Urothelium cell line (cell line): ENCODE measurements at regions not wholly inside any gene's neighbourhood (a gene's known extent, or its start where the extent isn't known, plus 50 kb on each side); places are given as distances from the start of the nearest gene placed in this dataset.
"Not testable (repeated sequence)": the region's sequence is repeated elsewhere in the genome, so short reads cannot be mapped to it uniquely, and the experiment has no call there.

Experiments used
- DNase-seq: peaks from one replicate; pipeline ENCODE4 v3.0.0; 2011; ENCODE audit warnings: low spot score, mixed read lengths
- FAIRE-seq: peaks from 2 replicates; lab custom pipeline; 2011; peaks lifted over from hg19 to GRCh38; lab: Jason Lieb, UNC

DNA sequence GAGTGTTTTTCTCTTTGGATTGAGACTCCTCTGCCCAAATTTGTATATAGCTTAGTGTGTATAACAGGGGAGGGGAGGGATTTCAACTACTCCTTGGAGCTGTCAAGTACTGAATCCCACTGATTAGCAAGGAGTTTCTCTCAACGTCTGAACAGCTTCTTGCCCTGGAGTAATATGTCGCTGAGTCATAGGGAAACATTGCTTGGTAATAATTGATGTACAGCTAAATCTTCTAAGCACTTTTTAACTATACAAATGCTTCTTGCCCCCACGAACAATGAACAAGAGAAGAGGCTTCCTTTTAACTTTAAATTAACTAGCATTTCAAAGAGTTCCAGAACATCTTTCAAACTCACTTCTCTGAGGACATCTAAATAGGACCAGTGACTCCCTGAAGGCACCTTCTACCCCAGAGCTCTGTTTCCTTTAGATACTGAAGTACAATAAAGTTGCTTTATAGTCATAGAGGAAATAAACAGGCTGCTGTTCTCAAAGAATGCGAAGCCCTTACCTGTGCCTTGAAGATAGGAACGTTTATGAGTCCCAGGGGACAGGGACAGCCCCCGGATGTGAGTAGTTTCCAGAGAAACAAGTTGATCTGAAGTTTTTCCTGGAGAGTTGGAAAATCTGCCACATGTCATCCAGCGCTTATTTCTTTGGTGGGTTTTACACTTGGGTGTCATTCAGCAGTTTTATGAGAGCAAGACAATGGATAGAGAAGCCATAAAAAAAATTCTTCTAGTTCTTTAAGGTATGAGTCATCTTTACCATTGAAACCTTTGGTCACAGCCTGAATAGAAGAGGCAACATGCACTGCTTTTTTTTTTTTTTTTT, 462.5 kb upstream of the BTBD3 start:
- DNase-seq (peak; percentile 84), FAIRE-seq (no peak)

GRCh38 chr20:11457488-11457887, 460.2 kb upstream of the BTBD3 start:
- FAIRE-seq: peak; percentile 42
- DNase-seq: no peak

- no peak for FAIRE-seq
Observed at GRCh38 chr20:11459090-11459890, 458.4 kb upstream of the BTBD3 start.

GRCh38 chr20:11467436-11467835, 450.3 kb upstream of the BTBD3 start:
- no peak for FAIRE-seq
- DNase-seq: no peak

More at GRCh38 chr20:11459090-11459890, 458.4 kb upstream of the BTBD3 start:
- DNase-seq: no peak

DNA sequence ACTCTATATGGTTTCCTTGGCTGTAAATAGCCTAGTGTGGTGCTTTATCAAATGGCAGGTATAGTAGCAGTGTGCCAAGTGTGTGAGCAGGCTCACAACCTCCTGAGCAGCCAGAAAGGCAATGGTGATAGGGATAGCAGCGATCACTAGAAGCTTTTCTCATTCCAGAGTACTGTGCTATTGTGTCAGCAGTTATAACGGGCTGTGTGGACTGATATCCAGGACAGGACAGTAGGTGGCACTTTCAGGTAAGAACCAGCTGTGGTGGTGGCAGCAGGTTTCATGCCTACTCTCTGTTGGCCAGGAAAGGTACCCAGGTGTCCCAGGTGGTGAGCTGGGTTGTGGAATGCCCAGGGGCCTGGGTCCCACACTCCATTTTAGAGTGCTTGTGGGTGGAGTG, 448.8 kb upstream of the BTBD3 start:
- DNase-seq (no peak), FAIRE-seq (no peak)

- DNase-seq (no peak), FAIRE-seq (no peak)
Observed at GRCh38 chr20:11469795-11470435, 447.8 kb upstream of the BTBD3 start.

DNA sequence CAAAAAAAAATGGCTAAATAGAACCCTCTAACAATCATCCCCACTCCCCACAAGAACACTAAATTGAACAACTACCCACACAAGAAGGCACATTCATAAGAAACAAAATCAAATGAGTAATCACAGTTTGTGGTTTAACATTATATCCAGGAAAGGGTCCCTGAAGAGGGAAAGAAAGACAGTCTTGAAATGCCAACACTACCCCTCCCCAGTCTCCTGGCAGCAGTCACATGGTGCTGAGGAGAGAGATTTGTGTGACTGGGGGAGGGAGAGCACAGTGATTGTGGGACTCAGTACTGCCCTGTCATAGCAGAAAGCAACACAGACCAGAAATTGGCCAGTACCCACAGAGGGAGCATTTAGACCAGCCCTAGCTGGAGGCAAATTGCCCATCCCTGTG, 443.7 kb upstream of the BTBD3 start:
- peak; percentile 36 for DNase-seq
- FAIRE-seq: peak; percentile 9

GRCh38 chr20:11483697-11484096, 434.0 kb upstream of the BTBD3 start:
- no peak for FAIRE-seq
- no peak for DNase-seq

DNA sequence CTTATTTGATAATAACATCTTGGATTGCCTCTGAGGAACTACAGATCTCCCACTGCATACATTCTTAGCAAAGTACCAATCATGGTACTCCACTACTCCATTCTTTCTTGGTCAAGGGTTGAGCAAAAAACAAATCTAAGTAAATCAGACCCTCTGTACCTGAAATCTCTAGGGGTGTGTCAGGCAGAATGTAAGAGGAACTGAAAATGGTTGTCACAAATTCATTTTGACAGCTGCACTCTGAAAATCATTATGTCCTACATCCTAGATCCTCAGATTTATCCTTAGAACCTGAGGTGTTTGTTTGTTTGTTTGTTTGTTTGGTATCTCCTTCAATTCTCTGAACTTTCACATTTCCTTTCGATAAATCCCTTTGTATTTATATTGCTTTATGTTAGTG, 433.2 kb upstream of the BTBD3 start:
- FAIRE-seq: no peak
- DNase-seq: no peak

- FAIRE-seq (no peak), DNase-seq (no peak)
Observed at GRCh38 chr20:11492386-11492785, 425.3 kb upstream of the BTBD3 start.

GRCh38 chr20:11492846-11493245, 424.8 kb upstream of the BTBD3 start:
- FAIRE-seq (no peak), DNase-seq (no peak)

DNA sequence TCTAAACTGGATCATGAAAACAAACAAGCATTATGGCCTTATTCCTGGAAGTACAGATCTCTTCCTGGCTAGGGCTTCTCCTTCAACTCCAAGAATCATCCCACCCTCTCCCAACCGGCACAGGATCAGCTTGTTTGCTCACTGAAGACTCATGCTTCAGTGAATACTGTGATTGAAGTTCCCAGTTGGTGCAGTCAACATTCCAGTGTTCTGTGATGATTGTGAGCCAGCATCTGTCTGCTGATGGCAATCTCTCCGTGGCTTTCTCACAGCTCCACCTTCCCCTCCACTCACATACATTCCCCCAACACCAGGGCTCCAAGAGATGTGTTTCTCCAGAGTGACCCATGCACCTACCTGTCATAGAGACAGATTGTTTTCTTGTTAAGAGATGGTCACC, 421.3 kb upstream of the BTBD3 start:
- DNase-seq (no peak), FAIRE-seq (no peak)

DNA sequence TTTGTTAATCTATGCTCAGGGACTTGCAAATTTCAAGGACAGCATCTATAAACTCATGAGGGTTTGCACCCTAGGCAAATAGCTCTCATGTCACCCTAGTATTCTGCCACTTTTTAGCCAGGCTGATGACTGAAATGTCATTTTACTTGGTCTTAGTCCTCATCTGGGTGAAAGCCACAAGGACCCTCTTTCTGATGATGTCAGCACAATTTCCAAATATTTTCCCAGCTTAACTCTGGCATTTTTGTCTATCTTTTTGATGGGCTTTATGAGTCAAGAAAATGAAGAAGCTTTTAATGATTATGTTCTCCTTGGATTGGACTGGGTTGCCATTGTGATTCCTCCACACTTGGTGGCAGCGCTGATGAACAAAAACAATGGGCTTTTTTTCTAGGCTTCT, 420.1 kb upstream of the BTBD3 start:
- no peak for DNase-seq
- no peak for FAIRE-seq

DNA sequence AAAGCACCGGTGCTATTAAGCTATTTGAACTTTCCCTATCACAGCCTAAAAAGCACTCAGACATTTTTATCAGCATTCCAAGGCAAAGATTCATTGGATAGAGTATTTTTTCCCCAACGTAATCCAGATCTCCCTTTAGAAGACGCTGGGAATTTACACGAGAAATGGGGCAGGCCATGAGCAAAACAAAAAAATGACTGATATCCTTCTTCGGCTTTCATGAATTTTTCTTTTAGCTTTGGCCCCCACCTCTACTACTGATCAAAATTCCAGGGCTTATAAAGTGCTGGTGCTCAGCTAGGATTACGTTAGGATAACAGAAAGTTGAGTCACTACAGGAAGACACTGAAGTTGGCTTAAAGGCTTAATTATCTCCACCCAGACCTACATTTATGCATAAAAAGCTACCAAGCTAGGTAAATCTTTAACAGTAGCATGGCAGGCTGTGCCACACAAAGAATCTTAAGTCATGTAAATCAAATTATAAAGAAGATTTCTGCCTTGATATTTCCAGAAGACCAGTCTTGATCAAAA, 418.5 kb upstream of the BTBD3 start:
- DNase-seq: no peak
- FAIRE-seq: no peak

- DNase-seq (no peak), FAIRE-seq (no peak)
Observed at GRCh38 chr20:11502061-11502460, 415.6 kb upstream of the BTBD3 start.

DNA sequence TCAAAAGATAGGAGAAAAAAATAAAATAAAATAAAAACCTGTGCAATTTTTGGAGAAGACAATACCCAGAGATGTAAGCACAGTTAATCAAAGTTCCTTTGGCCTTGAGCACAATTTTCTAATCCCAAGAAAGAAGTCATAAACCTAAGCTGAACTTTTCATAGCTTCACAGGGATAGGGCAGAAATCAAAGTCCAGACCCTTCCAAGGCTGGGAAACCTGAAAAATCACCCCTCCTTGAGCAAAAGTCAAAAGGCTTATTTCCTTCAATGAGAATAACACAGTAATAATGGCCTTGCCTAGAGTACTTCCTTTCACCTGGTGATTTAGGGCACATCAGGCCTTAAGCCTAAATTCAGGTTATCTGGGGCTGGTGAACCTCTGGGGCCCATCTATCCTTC, 415.0 kb upstream of the BTBD3 start:
- DNase-seq: no peak
- FAIRE-seq: no peak

DNA sequence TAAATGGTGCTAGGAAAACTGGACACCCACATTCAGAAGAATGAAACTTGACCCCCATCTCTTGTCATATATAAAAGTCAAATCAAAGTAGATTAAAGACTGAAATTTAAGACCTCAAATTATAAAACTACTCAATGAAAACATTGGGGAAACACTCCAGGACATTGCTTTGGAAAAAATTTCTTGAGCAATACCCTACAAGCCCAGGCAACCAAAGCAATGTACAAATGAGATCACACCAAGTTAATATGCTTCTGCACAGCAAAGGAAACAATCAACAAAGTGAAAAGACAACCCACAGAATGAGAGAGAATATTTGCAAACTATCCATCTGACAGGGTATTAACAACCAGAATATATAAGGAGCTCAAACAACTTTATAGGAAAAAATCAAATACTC, 407.9 kb upstream of the BTBD3 start:
- no peak for DNase-seq

DNA sequence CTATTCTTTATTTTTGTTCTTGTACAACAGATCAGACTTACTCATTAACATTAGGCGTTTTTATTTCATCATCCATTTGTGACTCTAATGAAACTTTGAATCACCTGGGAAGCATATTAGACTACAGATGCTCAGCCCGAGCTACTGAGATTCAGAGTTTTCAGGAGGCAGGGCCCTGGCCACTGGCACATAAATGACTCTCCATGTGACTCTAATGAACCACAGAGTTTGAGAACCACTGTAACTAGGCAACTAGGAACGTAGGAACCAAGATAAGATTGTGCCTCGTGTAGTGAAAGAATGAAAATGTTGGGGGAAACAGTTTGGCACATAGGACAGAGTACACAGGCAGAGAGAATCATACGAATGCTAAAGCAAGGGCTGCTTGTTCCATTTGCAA, 405.9 kb upstream of the BTBD3 start:
- FAIRE-seq: no peak
- DNase-seq: no peak

More for the DNA sequence above, 407.9 kb upstream of the BTBD3 start:
- FAIRE-seq: no peak

DNA sequence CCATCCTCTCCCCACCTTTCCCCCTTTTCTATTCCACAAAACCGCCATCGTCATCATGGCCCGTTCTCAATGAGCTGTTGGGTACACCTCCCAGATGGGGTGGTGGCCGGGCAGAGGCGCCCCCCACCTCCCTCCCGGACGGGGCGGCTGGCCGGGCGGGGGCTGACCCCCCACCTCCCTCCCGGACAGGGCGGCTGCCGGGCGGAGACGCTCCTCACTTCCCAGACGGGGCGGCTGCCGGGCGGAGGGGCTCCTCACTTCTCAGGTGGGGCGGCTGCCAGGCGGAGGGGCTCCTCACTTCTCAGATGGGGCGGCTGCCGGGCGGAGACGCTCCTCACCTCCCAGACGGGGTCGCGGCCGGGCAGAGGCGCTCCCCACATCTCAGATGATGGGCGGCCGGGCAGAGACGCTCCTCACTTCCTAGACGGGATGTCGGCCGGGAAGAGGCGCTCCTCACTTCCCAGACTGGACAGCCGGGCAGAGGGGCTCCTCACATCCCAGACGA, 404.4 kb upstream of the BTBD3 start:
- not testable (repeated sequence) for FAIRE-seq, DNase-seq

- no peak for DNase-seq
- no peak for FAIRE-seq
Observed at GRCh38 chr20:11516448-11516847, 401.2 kb upstream of the BTBD3 start.

DNA sequence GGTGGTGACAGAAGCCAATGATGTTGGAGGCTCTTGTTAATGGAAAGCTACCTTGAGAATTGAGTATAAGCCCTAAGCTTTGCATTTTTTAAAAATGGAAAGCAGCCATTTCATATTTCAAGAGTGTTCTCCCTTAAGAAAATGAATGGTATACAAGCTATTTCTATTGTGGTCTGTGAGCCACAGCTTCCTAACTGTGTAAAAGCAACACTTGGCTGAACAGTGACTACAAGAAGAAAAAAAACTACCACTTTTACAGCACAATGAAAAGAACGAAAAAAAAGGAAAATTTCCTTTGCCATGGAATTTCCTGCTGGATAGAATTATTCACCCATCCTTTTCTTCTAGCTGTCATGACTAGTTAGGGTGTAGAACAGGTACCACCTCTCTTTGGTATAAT, 397.1 kb upstream of the BTBD3 start:
- DNase-seq (no peak), FAIRE-seq (no peak)
